Activated CD8-positive, alpha-beta memory T cell treated with anti-CD3 and anti-CD28 coated beads, Interleukin-2, amount 50 U/mL, for 48 hours (primary cell): ENCODE measurements at regions not wholly inside any gene's neighbourhood (a gene's known extent, or its start where the extent isn't known, plus 50 kb on each side); places are given as distances from the start of the nearest gene placed in this dataset.
"Not testable (repeated sequence)": the region's sequence is repeated elsewhere in the genome, so short reads cannot be mapped to it uniquely, and the experiment has no call there.

ENCODE experiments used
- DNase-seq: peaks from one replicate; pipeline ENCODE4 v3.0.0-alpha.2; 2020

DNA sequence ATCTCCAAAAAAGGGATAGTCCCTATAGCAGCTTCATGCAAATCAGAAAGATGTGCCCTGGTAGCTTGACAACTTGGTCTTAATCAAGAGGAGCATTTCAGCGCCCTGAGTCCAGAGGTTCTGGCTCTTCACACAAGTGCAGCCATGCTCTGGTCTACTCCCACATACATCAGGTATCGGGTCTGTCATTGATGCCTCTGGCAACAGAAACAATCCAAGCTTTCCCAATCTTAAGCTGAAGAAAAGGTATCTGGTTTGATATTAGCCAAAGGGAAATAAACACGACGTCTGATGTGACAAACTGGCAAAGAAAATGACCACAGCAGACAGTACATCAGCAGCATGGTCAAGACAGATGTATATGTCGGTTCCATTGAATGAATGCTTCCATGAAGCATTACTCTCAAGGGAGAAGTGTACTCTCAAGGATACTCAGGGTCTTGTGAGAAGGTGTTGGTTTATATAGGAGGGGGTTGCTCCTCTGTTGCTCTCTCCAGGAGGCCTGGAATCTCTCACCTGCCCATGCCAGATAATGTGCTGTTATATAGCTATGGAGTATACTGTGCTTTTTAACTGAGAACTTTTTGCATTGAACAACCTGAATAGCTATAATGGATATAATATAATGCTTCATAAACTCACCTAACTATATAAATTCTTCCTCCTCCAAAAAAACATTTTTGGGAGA, 879.6 kb upstream of the PCDH10 start:
- no peak for DNase-seq

DNA sequence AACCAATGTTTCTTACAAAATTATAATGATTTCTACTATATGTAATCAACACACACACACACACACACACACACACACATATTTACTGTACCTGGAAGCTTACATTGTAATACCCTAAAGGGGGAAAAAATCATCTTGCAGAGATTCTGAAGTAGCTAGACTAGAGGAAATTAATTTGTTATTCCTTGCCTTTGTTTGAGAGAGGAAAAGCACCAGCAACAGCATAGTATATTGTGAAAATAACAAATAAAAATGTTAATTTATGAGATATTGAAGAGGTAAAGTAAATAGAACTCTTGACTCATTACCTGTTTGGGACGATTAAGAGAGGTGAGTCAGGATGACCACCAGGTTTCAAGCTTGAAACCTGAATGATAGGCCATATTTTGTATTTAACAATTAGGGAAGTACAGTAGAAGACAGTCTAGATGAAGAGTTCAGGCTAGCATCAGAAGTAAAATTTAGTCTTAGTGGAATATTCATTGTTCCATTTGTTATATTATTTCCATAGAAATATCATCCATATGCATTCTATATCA, 873.4 kb upstream of the PCDH10 start:
- no peak for DNase-seq

DNA sequence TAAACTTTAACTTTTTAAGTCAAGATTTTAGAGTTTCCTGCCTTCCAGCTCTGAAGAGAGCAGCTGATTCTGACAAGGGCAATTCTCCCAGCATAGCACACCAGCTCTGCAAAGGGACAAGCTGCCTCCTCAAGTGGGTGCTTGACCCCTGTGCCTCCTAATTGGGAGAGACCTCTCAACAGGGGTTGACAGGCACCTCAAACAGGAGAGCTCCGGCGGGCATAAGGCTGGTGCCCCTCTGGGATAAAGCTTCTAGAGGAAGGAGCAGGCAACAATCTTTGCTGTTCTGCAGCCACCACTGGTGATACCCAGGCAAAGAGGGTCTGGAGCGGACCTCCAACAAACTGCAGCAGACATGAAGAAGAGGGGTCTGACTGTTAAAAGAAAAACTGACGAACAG, 872.9 kb upstream of the PCDH10 start:
- no peak for DNase-seq

DNA sequence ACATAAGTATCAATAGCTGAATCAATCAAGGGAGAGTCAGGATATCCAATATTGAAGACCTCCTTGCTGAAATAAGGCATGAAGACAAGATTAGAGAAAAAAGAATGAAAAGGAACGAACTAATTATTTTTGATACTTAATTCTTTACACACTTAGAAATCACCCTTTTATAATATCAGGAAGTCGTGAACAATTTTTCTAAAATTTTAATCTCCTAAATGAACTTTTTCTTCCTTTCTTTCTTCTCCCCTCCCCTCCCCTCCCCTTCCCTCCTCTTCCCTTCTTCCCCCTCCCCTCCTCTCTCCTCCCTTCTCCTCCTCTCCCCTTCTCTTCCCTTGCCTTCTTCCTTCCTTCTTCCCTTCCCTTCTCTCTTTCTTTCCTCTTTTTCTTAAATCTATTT, 872.1 kb upstream of the PCDH10 start:
- DNase-seq = no peak

DNA sequence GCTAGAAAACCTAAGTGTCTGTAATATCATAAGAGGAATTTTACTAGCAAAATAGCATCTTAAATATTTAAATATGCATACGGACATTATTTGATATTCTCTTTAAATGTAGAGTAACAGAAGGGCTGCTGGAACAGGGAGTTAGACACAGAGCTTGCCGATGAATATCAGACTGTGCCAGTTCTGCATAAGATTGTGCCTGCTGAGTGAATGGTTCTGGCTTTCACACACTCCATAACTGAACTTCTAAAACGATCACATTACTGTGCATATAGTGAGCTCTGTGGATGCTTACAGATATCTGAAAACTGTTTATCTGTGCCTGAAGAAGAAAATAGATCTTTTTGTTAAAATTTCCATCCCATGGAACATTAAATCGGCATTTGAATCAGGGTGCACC, 867.4 kb upstream of the PCDH10 start:
- DNase-seq = no peak

DNA sequence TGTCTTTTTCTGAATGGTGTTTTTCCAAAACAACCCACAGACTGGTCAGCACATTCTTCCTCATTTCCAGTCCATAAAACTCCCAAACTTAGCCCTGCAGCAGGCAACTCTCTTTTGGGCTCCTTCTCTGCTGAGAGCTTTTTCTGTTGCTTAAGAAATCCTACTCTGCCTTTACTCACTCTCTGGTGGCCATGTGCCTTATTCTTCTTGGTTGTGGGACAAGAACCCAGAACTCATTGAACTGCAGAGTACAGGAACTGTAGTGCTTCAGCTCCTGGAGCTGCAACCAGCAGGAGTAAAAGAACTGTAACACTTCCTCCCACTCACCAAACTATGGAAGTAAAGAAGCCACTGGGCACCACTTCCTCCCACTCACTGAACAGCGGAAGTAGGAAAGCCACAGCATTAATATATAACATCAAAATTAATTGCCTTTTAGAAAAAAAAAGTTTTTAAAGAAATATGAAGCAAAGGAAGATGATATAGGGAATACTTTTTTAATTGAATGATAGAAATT, 864.1 kb upstream of the PCDH10 start:
- DNase-seq = no peak

DNA sequence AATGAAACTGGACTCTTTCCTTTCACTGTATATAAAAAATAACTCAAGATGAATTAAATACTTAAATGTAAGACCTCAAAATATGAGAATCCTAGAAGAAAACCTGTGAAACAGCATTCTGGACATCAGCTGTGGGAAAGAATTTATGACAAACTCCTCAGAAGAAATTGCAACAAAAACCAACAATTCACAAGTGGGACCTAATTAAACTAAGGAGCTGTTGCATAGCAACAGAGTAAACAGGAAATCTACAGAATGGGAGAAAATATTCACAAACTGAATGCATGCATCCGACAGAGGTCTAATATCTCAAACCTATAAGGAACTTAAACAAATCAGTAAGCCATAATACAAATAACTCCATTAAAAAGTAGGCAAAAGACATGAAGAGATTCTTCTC, 851.7 kb upstream of the PCDH10 start:
- DNase-seq = no peak

DNA sequence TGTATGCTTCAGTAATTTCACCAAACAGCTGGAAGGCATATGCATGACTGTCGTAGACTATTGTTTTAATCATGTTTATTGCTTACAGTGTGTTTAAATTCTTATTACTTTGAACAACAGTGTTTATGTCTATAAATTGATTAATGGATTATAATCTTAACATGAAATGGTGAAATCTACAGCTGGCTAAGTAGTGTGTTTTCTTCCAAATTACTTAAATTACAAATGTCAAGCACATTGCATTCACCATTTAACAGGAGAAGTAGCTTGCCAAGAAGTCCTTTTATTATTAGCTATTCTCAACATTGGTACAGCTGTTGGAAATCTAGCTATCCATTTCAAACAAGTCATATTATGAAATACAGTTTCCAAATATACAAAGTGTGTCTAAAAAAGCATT, 849.3 kb upstream of the PCDH10 start:
- DNase-seq = no peak

DNA sequence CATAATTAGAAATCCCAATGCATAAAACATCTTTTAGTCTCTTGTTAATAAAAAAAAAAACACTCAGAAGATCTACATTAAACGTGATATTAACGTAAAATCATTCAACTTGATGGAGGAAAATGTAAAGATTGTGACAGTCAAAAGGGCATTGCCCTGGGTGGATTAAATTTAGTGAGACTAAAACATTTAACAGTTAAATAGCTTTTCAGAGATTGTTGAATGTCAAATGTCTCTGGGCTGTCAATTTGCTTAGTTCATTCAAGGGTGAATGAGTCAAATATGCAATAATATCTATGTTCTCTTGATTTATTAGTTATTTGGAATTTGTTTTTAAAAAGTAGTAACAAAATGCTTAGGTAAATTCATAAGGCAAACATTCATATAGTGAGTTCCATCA, 836.6 kb upstream of the PCDH10 start:
- DNase-seq = no peak

DNA sequence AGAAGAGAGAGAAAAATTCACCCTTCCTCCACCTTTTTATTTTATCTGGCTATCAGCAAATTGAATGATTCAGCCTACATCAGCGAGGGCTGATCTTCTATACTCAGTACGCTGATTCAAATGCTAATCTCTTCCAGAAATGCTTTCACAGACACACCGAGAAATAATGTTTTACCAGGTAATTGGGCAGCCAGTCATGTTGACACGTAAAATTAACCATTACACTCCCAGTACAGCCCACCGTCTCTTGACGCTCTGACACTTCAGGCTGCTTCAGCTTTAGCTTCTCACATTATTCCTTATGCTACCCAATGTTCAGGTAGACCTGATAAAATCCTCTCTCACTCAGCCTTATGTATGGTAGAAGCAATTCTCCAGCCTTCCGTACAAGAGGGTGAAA, 835.2 kb upstream of the PCDH10 start:
- DNase-seq = no peak

DNA sequence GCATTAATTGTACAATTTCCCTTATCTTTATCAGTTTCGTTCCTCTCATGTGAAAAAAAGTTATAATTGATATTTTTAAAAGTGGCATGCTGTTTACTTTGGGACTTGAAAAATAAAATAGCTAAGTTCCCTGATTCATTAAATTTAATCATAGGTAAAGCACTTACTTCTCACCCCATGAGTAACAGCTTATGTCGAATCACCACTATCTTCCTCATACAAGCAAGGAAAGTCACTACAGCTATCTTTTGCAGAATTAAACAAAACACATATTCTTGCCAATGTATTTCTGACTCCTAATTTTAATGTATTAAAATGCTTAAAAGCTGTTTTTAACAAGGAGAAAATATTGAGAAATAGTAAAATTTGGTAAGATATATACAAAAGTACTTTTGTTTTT, 832.4 kb upstream of the PCDH10 start:
- no peak for DNase-seq

DNA sequence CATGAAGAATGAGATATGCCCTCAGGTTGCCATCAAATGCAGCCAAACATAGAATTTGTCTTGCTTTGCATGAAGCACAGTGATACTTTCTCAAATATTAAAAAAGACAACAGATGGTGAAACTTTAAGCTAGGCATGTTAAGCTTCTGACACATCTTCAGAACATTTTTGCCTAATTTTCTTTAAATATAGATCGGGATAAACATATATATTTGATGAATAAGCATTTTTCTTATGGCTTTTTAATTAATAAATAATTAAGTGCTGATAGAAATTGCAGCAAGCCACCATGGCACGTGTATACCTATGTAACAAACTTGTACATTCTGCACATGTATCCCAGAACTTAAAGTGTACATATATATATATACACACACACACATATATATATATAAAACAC, 831.2 kb upstream of the PCDH10 start:
- DNase-seq = no peak

DNA sequence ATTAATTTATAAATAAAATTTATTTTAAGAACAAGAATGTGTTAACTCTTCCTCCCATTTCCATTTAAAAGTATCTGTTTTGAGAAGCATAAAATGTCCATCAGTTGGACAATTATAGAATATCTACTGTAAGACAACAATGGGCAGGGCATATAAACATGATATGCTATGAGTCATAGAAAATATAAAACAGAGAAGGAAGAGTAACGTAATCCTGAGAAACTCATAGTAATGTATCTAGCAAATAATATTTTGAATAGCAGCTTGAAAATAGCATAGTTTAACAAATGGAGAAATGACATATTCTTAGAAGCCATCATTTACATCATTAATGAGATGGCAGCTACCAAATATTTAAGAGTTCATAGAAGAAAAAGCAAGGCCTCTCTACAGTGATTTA, 820.3 kb upstream of the PCDH10 start:
- DNase-seq = no peak

DNA sequence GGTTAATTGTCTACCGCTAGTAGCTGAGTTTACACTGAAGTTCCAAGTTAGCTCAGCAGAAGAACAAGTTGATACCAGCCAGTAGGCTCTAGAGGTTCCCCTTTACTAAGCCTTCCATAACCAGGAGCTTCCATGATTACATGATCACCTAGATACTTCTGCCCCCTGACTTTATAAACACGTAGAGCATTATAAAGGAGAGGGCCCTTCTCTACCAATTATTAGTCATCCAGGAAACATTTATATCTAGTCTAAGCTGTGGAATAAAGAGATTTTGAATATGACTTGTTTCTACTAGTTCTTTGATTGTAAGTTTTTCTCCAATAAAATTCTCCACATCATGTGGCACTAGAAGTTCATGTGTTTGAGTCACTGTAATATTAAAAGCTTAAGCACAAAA, 818.1 kb upstream of the PCDH10 start:
- no peak for DNase-seq

DNA sequence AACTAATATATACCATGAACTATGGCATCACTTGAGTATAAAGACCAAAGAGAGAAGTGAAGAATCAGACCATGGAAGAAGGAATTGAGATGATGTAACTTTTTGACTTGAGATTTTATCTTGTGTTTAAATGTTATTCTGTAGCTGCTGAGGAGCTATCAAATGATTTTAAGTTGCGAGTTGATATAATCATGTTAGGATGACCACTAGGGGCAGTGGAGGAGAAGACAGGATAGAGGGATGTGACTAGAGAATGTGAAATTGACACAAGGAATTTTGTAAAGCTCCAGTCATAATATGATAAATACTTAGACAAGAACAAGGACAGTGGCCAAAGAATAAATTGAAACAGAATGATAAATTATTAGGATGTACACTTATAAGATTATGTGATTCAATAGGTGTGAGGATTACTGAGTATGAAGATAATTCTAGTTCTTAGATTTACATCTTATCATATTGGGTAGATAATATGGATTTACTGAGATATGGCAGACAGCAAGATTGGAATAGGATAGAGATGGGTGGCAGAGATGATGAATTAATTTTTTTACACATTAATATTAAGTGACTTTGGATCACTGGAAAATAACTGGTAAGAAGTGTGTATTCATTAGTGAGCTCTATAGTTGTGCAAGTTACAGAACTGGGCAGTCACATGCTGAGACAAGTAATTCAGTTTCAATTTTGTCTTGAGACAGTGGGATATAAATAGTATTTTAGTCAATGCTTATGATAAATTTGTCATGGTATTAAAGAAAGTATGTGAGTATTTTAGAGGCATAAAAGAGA, 816.0 kb upstream of the PCDH10 start:
- no peak for DNase-seq

DNA sequence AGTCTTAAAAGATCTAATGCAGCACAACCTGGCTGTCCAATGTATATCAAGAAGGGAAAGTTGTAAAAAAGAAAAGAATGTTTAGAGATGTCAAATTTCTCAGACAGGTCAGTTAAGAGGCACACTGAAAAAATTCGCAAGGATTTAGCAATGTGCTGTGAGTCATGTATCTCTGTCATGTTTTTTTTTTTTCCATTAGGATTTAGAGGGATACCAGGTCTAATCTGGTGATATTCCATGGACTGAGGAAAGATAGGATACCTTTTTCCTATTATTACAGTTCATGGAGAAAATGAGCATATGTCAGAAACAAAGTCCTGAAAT, 815.4 kb upstream of the PCDH10 start:
- DNase-seq = no peak

DNA sequence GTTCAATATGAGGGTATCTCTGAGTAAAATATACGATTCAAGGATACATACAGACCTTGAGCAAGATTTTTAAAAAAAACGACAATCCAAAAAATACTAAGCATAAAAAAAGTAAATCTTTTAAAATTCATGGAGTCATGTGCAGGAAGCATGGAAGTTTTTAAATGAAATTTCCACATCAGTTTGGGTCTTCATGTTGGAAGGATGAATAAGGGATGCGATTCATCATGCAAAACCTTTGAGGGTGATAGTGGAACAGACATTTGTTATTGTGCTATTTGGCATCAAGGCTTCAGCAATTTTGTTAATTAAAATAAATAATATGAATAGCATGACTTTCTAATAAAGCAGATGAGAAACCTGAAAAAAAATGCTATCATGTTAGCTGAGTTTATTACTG, 815.0 kb upstream of the PCDH10 start:
- no peak for DNase-seq

DNA sequence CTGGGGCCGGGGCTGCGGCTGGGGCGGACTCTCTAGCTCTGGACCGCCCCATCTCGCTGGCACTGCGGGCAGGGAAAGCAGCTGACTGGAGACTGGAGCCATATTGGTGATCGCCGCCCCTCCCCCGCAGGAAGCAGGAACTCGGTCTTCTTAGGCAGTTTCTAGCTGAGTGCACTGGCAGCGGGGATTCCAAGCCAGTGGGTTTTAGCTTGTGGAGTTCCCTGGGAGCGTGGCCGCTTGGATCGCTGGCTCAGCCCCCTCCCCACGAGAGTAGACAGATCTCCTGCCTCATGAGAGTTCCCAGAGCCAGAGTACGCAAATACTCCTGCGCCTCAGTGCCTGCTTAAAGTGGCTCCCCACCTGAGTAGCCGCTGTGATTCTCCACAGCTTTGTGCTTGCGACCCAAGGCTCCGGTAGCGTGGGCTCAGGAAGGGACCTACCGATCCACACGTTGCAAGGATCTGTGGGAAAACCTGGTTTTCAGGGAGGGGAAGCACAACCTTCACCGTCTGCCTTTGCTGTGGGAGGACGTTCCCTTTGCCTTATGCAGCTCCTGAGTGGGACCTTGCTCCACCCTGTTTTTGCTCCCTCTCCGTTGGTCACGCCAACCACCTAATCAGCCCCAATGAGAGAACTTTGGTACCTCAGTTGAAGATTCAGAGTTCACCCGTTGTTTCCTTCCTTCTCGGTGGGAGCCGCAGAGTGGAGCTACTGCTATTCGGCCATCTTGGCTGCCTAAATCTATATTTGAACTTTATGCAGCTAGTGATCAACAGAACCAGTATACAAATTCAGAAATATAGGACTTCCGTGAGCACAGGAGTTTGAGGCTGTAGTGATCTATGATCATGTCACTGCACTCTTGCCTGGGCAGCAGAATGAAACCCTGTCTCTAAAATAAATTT, 803.9 kb upstream of the PCDH10 start:
- DNase-seq = no peak

DNA sequence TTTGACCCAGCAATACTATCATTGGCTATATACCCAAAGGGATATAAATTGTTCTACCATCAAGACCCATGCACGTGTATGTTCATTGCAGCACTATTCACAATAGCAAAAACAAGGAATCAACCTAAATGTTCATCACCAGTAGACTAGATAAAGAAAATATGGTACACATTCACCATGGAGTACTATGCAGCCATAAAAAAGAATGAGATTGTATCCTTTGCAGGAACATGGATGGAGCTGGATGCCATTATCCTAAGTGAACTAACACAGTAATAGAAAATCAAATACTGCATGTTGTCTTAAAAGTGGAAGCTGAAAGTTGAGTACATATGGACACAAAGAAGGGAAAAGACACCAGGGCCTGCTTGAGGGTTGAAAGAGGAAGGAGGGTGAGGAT, 803.1 kb upstream of the PCDH10 start:
- no peak for DNase-seq

DNA sequence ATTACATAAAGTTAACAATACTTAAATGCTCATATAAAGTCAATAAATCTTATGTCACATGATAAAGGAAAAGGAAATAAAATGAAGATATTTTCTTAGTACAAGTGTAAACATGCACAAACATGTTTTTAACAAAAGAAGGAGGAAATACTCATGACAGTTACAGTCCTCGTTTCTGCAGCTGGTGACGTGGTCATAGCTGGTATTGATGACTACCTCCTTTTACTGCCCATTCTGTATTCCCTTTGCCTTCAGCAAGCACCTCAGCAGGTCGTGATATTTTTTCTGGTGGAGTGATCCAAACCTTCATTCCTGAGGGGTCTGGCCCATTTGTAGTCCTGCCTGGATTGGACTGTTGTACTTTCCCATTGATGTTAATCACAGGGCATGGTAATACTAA, 797.5 kb upstream of the PCDH10 start:
- not testable (repeated sequence) for DNase-seq

DNA sequence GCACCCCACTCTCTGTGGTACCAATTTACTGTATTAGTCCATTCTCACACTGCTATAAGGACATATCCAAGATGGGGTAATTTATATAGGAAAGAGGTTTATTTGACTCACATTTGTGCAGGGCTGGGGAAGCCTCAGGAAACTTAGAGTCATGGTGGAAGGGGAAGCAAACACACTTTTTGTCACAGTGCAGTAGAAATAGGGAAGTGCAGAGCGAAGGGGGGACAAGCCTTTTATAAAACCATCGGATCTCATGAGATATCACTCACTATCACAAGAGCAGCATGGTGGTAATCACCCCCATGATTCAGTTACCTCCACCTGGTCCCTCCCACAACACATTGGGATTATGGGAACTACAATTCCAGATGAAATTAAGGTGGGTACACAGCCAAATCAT, 766.9 kb upstream of the PCDH10 start:
- no peak for DNase-seq

DNA sequence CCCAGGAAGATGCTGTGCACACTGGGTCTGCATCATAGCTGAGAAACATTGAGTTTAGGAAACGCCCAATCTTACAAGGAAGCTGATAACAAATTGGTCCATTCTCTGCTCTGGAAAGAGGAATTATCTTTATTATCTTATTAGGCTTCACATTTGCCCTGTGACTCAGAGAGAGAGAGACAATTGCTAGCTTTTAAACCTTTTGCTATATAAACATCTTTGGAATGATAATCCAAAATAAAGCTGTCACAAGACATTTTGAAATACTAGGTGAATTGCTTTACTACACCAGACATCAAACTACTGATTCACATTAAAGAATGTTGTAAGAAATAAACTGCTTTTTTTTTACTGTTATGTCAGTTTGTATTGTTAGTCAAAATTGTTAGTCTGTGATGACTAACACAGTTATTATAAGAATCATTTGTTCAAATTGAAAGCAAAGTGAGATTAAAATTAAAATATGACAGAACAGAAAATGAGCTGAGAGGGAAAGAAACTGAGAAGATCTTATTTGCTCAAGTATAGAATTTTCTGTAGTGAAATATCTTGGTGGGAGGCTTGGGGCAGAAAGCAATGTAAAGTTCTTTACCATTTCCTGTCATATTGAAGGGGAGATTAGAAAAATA, 765.4 kb upstream of the PCDH10 start:
- no peak for DNase-seq

DNA sequence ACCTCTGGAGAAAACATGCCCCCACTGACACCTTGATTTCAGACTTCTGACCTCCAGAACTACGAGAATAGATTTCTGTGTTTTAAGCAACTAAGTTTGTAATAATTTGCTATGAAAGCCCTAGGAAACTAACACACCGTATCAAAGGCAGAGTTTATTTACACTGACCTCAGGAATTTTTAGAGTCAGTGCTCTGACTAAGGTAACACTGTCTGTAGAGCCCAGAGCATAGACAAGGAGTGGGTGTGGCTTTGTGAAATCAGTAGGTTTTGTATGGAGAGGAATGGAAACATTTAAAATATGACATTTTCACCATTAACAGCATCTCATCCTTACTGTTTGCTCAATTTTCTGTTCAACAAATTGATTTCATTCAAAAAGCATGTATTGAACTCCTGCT, 764.4 kb upstream of the PCDH10 start:
- no peak for DNase-seq
